Liver (tissue), 3 donors: ENCODE measurements at regions not wholly inside any gene's neighbourhood (a gene's known extent, or its start where the extent isn't known, plus 50 kb on each side); places are given as distances from the start of the nearest gene placed in this dataset.

ENCODE experiments used
- CTCF ChIP-seq: fragments of 150-350 bp; IDR thresholded peaks from 2 replicates; pipeline ENCODE4 v1.5.1; 2017; ENCODE audit warnings: improper control_type of control experiment, low read depth, low read length; ENCODE audit not compliant: missing input control
- EGR1 ChIP-seq, 2 donors: IDR thresholded peaks; 2 replicates each; pipeline ENCODE4 v1.6.1; 2016 to 2018; ENCODE audit warnings: antibody characterized with exemption in 2 of 2, low read depth in 2 of 2
- donor health status: healthy.
- donor health status: healthy.

GRCh38 chr4:180341926-180342325 is 1901.3 kb upstream of the TENM3 start:
- TF ChIP-seq EGR1 (IDR thresholded peaks at IDR 0.05; ENCODE audit: low read depth in 2 of 2) (no peak), CTCF (no peak)
